Neuronal stem cell (in vitro differentiated cells): ENCODE measurements at regions not wholly inside any gene's neighbourhood (a gene's known extent, or its start where the extent isn't known, plus 50 kb on each side); places are given as distances from the start of the nearest gene placed in this dataset.
A peak's percentile ranks its signal among the peaks of the same experiment; 100 is the strongest.

ENCODE experiments used
- DNase-seq: peaks from one replicate; pipeline ENCODE4 v3.0.0-alpha.2; 2013; ENCODE audit warnings: low spot score
- H2AFZ ChIP-seq: one replicate; pipeline ENCODE4 v1.6.1; 2013; ENCODE audit warnings: mild to moderate bottlenecking, low read length, inconsistent platforms
- H2AK5ac ChIP-seq: 2 replicates; pipeline ENCODE4 v1.6.1; 2013; ENCODE audit warnings: low read depth, mild to moderate bottlenecking, inconsistent platforms, low read length, moderate library complexity, mixed read lengths
- H2BK120ac ChIP-seq: 2 replicates; pipeline ENCODE4 v1.6.1; 2013; ENCODE audit warnings: low read depth, mild to moderate bottlenecking, inconsistent platforms, low read length, moderate library complexity, mixed read lengths
- H2BK12ac ChIP-seq: one replicate; pipeline ENCODE4 v1.6.1; 2013; ENCODE audit warnings: low read length, inconsistent platforms
- H2BK15ac ChIP-seq: 2 replicates; pipeline ENCODE4 v1.6.1; 2013; ENCODE audit warnings: mild to moderate bottlenecking, low read length, inconsistent platforms, mixed read lengths
- H2BK5ac ChIP-seq: one replicate; pipeline ENCODE4 v1.6.1; 2013; ENCODE audit warnings: inconsistent platforms, mild to moderate bottlenecking, low read length, moderate library complexity
- H3K14ac ChIP-seq: one replicate; pipeline ENCODE4 v1.6.1; 2013; ENCODE audit warnings: low read length, inconsistent platforms
- H3K18ac ChIP-seq: 2 replicates; pipeline ENCODE4 v1.6.1; 2013; ENCODE audit warnings: low read length, inconsistent platforms
- H3K23ac ChIP-seq: 2 replicates; pipeline ENCODE4 v1.6.1; 2013; ENCODE audit warnings: low read depth, mild to moderate bottlenecking, mixed read lengths, low read length, inconsistent platforms; ENCODE audit not compliant: poor library complexity
- H3K27ac ChIP-seq: replicated peaks from 3 replicates; pipeline ENCODE4 v1.5.1; 2013; ENCODE audit warnings: low read length, inconsistent platforms
- H3K27me3 ChIP-seq, 3 experiments: 2 replicates each; pipeline ENCODE4 v1.6.1; 2013; ENCODE audit warnings: low read length in 3 of 3, mild to moderate bottlenecking in 2 of 3, inconsistent platforms in 1 of 3, low read depth in 1 of 3, mixed read lengths in 1 of 3, moderate library complexity in 1 of 3; ENCODE audit not compliant: control insufficient read depth in 3 of 3, insufficient read depth in 3 of 3
- H3K36me3 ChIP-seq, 2 donors: replicated peaks in 1 of 2; 2 replicates each; pipeline ENCODE4 v1.6.1; 2013; ENCODE audit warnings: low read length in 2 of 2; ENCODE audit not compliant: control insufficient read depth in 2 of 2, insufficient read depth in 2 of 2
- H3K4ac ChIP-seq: 2 replicates; pipeline ENCODE4 v1.6.1; 2013; ENCODE audit warnings: inconsistent platforms, mild to moderate bottlenecking, low read length, moderate library complexity
- H3K4me1 ChIP-seq, 2 donors: 1 replicate in 1 of 2; 2 replicates in 1 of 2; pipeline ENCODE4 v1.6.1; 2013; ENCODE audit warnings: low read length in 2 of 2, low read depth in 1 of 2; ENCODE audit not compliant: control insufficient read depth in 2 of 2, insufficient read depth in 1 of 2
- H3K4me2 ChIP-seq: one replicate; pipeline ENCODE4 v1.6.1; 2013; ENCODE audit warnings: mild to moderate bottlenecking, low read length, inconsistent platforms; ENCODE audit not compliant: insufficient read depth, poor library complexity, severe bottlenecking
- H3K4me3 ChIP-seq, 2 donors: 2 replicates each; pipeline ENCODE4 v1.5.1; 2013; ENCODE audit warnings: low read length in 2 of 2, mild to moderate bottlenecking in 2 of 2, inconsistent platforms in 1 of 2, moderate library complexity in 1 of 2
- H3K79me1 ChIP-seq: one replicate; pipeline ENCODE4 v1.6.1; 2013; ENCODE audit warnings: low read depth, mild to moderate bottlenecking, inconsistent platforms, low read length, moderate library complexity
- H3K9ac ChIP-seq: one replicate; pipeline ENCODE4 v1.6.1; 2013; ENCODE audit warnings: mild to moderate bottlenecking, low read depth, low read length, inconsistent platforms; ENCODE audit not compliant: poor library complexity
- H3K9me3 ChIP-seq, 2 donors: replicated peaks in 1 of 2; 2 replicates each; pipeline versions ENCODE3 to v1.6.1; 2013; ENCODE audit warnings: low read length in 2 of 2, mild to moderate bottlenecking in 2 of 2, inconsistent platforms in 1 of 2, low read depth in 1 of 2, mixed read lengths in 1 of 2, moderate library complexity in 1 of 2; ENCODE audit not compliant: control insufficient read depth in 2 of 2, insufficient read depth in 1 of 2
- H4K8ac ChIP-seq: one replicate; pipeline ENCODE4 v1.6.1; 2013; ENCODE audit warnings: low read depth, mild to moderate bottlenecking, inconsistent platforms, low read length, moderate library complexity
- H4K91ac ChIP-seq: one replicate; pipeline ENCODE4 v1.6.1; 2013; ENCODE audit warnings: low read length, low read depth, mild to moderate bottlenecking, inconsistent platforms; ENCODE audit not compliant: poor library complexity
- WGBS, 2 donors: extraction: QIAGEN DNeasy Blood & Tissue Kit; methylation state at CpG; one replicate each; pipeline ENCODE4 v1.1.7; 2013; ENCODE audit warnings: missing lambda C conversion rate in 2 of 2, mixed read lengths in 1 of 2; ENCODE audit not compliant: insufficient read length in 2 of 2, insufficient replicate concordance in 1 of 2; ENCODE audit errors: extremely low coverage in 2 of 2; 5-methylcytosine and 5-hydroxymethylcytosine counted together

GRCh38 chr17:79533116-79533515, 77.7 kb downstream of the RBFOX3 start:
- no CpG with 5 or more reads among the region's 12 CpGs for WGBS, 2 donors
- H3K23ac ChIP-seq: no peak overlapping the region
- H2BK120ac ChIP-seq: no peak overlapping the region
- H3K14ac ChIP-seq: no peak overlapping the region
- H3K4ac ChIP-seq: no peak overlapping the region
- no peaks in the 10 kb centered on the region for H3K36me3 ChIP-seq
- H2BK12ac ChIP-seq: no peak overlapping the region
- no peaks in the 10 kb centered on the region for H3K79me1 ChIP-seq
- no peak overlapping the region for H4K8ac ChIP-seq
- no peak overlapping the region for H3K4me2 ChIP-seq
- no peaks in the 10 kb centered on the region for H3K9me3 ChIP-seq
- H2AK5ac ChIP-seq: peak overlapping the region; percentile 78
- no peak overlapping the region for H4K91ac ChIP-seq
- no peak overlapping the region for H3K18ac ChIP-seq
- no peak overlapping the region for H3K27ac ChIP-seq
- H3K4me1 ChIP-seq: peaks cover 0 to 13% of the 10 kb centered on the region in 2 donors
- no peak for DNase-seq
- H2BK15ac ChIP-seq: no peak overlapping the region
- no peak overlapping the region for H2AFZ ChIP-seq
- H3K9ac ChIP-seq: no peak overlapping the region
- no peak overlapping the region for H3K4me3 ChIP-seq
- H3K27me3 ChIP-seq: peaks cover 0 to 53% (median 0%) of the 10 kb centered on the region in 3 experiments
- no peak overlapping the region for H2BK5ac ChIP-seq

GRCh38 chr17:79532107-79532790, 78.6 kb downstream of the RBFOX3 start:
- Histone ChIP-seq H3K4ac (peak overlapping the region; percentile 54), H2BK15ac (peak overlapping the region; percentile 90), H3K14ac (peak overlapping the region; percentile 83), H2AK5ac (peak overlapping the region; percentile 78), H3K23ac (no peak overlapping the region), H3K27me3 (peaks cover 0 to 52% (median 0%) of the 10 kb centered on the region in 3 experiments), H3K79me1 (no peaks in the 10 kb centered on the region), H3K4me2 (no peak overlapping the region), H4K91ac (no peak overlapping the region), H2BK12ac (peak overlapping the region; percentile 63), H3K4me1 (peaks cover 0 to 17% of the 10 kb centered on the region in 2 donors), H2BK5ac (peak overlapping the region; percentile 62), H3K36me3 (no peaks in the 10 kb centered on the region), H3K18ac (peak overlapping the region; percentile 38), H4K8ac (peak overlapping the region; percentile 87), H3K9me3 (no peaks in the 10 kb centered on the region), H3K9ac (no peak overlapping the region), H3K4me3 (no peak overlapping the region), H2BK120ac (no peak overlapping the region), H2AFZ (no peak overlapping the region), H3K27ac (no peak overlapping the region)
- no CpG with 5 or more reads among the region's 10 CpGs for WGBS, 2 donors
- DNase-seq: no peak

- no peak overlapping the region for H2BK5ac ChIP-seq
- H3K23ac ChIP-seq: no peak overlapping the region
- H3K79me1 ChIP-seq: no peaks in the 10 kb centered on the region
- H3K18ac ChIP-seq: peak overlapping the region; percentile 44
- no peak overlapping the region for H3K4me2 ChIP-seq
- peak overlapping the region; percentile 32 for H2BK15ac ChIP-seq
- peaks cover 0 to 19% of the 10 kb centered on the region in 2 donors for H3K4me1 ChIP-seq
- H4K91ac ChIP-seq: no peak overlapping the region
- H3K36me3 ChIP-seq: no peaks in the 10 kb centered on the region
- no peak for DNase-seq
- H2AFZ ChIP-seq: no peak overlapping the region
- H3K4ac ChIP-seq: no peak overlapping the region
- H3K4me3 ChIP-seq: peak overlapping the region in 1 of 2 donors; percentile 8
- peaks cover 0 to 50% (median 0%) of the 10 kb centered on the region in 3 experiments for H3K27me3 ChIP-seq
- H4K8ac ChIP-seq: no peak overlapping the region
- H2BK120ac ChIP-seq: no peak overlapping the region
- H3K9ac ChIP-seq: no peak overlapping the region
- no peak overlapping the region for H3K27ac ChIP-seq
- no peak overlapping the region for H2BK12ac ChIP-seq
- WGBS, 2 donors: no CpG with 5 or more reads among the region's 30 CpGs
- peak overlapping the region; percentile 42 for H2AK5ac ChIP-seq
- no peak overlapping the region for H3K14ac ChIP-seq
- H3K9me3 ChIP-seq: no peaks in the 10 kb centered on the region
Observed at GRCh38 chr17:79531191-79532095, 79.4 kb downstream of the RBFOX3 start.
